OCI-LY1 (cell line): ENCODE measurements at regions not wholly inside any gene's neighbourhood (a gene's known extent, or its start where the extent isn't known, plus 50 kb on each side); places are given as distances from the start of the nearest gene placed in this dataset.

Experiments used
- H2AFZ ChIP-seq: fragments of 200-600 bp; sonication (generic), shearing (Covaris generic); 2 replicates; pipeline ENCODE4 v1.6.0; 2014; ENCODE audit warnings: antibody characterized with exemption, mild to moderate bottlenecking, low read length
- H3F3A ChIP-seq: fragments of 200-600 bp; sonication (generic), shearing (Covaris generic); 2 replicates; pipeline ENCODE4 v1.6.0; 2014; ENCODE audit warnings: mild to moderate bottlenecking, antibody characterized with exemption, low read length, moderate library complexity; ENCODE audit not compliant: insufficient read depth
- H3K27ac ChIP-seq: fragments of 200-600 bp; sonication (generic); 2 replicates; pipeline ENCODE4 v1.5.1; 2014; ENCODE audit warnings: low read length, mixed run types, mild to moderate bottlenecking, low read depth; ENCODE audit not compliant: poor library complexity, severe bottlenecking
- H3K27me3 ChIP-seq: fragments of 200-600 bp; sonication (generic); 2 replicates; pipeline ENCODE4 v1.6.0; 2014; ENCODE audit warnings: antibody characterized with exemption, mild to moderate bottlenecking, low read length, moderate library complexity; ENCODE audit not compliant: insufficient read depth
- H3K36me3 ChIP-seq: fragments of 200-600 bp; sonication (generic); 2 replicates; pipeline ENCODE4 v1.6.1; 2014; ENCODE audit warnings: mild to moderate bottlenecking, antibody characterized with exemption, low read length, moderate library complexity, mixed read lengths; ENCODE audit not compliant: insufficient read depth
- H3K4me1 ChIP-seq: fragments of 200-600 bp; sonication (generic); 2 replicates; pipeline ENCODE4 v1.5.1; 2014; ENCODE audit warnings: mild to moderate bottlenecking, low read length, moderate library complexity; ENCODE audit not compliant: insufficient read depth, severe bottlenecking
- H3K4me2 ChIP-seq: fragments of 200-600 bp; sonication (generic), shearing (Covaris generic); 2 replicates; pipeline ENCODE4 v1.6.1; 2014; ENCODE audit warnings: low read length
- H3K4me3 ChIP-seq: fragments of 200-600 bp; sonication (generic); 2 replicates; pipeline ENCODE4 v1.5.1; 2014; ENCODE audit warnings: low read length, low read depth, mild to moderate bottlenecking, mixed read lengths; ENCODE audit not compliant: poor library complexity, severe bottlenecking
- H3K79me2 ChIP-seq: fragments of 200-600 bp; shearing (Covaris generic); 2 replicates; pipeline ENCODE4 v1.6.1; 2016; ENCODE audit warnings: mixed run types, low read length, mixed read lengths; ENCODE audit not compliant: insufficient read depth
- H3K9ac ChIP-seq: fragments of 200-600 bp; sonication (generic), shearing (Covaris generic); 2 replicates; pipeline ENCODE4 v1.6.1; 2014; ENCODE audit warnings: mild to moderate bottlenecking, low read length, mixed read lengths
- H3K9me2 ChIP-seq: fragments of 200-600 bp; sonication (generic), shearing (Covaris generic); 2 replicates; pipeline ENCODE4 v1.6.1; 2014; ENCODE audit warnings: low read depth, mild to moderate bottlenecking, low read length, mixed read lengths
- H3K9me3 ChIP-seq: fragments of 200-600 bp; shearing (Covaris generic); 2 replicates; pipeline ENCODE4 v1.6.1; 2014; ENCODE audit warnings: low read length, mixed read lengths
- H4K20me1 ChIP-seq: fragments of 200-600 bp; sonication (generic), shearing (Covaris generic); 2 replicates; pipeline ENCODE4 v1.6.0; 2016; ENCODE audit warnings: mild to moderate bottlenecking, low read length; ENCODE audit not compliant: insufficient read depth
- EZH2 ChIP-seq: fragments of 200-600 bp; sonication (generic), shearing (Covaris generic); IDR thresholded peaks from 2 replicates; pipeline ENCODE4 v1.8.0; 2017; ENCODE audit warnings: borderline replicate concordance, mixed run types, mild to moderate bottlenecking, antibody characterized with exemption, low read length, moderate library complexity, mixed read lengths
- TF ChIP-seq, protein P1 (sequence below): fragments of 200-600 bp; sonication (generic), shearing (Covaris generic); IDR thresholded peaks from 2 replicates; pipeline ENCODE4 v1.5.1; 2017; ENCODE audit warnings: mild to moderate bottlenecking, antibody characterized with exemption, low read length, moderate library complexity, mixed read lengths

DNA sequence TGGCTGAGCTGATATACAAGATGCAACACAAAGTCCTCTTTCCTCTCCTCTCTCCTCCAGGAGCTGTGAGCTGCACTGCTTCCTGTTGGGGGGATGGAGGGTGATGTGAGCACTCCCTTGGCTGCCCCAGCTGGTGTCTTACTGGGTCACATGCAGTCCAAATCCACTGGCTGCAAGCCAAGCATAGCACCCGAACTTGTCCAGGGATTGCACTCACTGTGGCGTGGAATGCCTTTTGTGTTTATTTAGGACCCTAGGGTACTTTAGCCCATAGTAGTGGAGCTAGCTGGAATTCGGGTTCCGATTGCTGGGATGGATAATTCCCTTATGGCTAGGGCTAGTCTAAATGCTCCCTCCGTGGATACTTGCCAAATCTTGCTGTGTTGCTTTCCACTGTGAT, 424.9 kb upstream of the SYT1 start:
- Histone ChIP-seq H3K27me3 (no peaks in the 10 kb centered on the region), H3K4me3 (no peak overlapping the region), H3K27ac (no peak overlapping the region), H3K4me1 (no peaks in the 10 kb centered on the region), H3F3A (no peaks in the 10 kb centered on the region), H4K20me1 (no peaks in the 10 kb centered on the region), H3K9me3 (no peaks in the 10 kb centered on the region), H3K9me2 (no peaks in the 10 kb centered on the region), H3K4me2 (no peak overlapping the region), H3K79me2 (no peaks in the 10 kb centered on the region), H2AFZ (no peak overlapping the region), H3K9ac (no peak overlapping the region), H3K36me3 (no peaks in the 10 kb centered on the region)
- no peak for TF ChIP-seq EZH2
- TF ChIP-seq, protein P1, sequence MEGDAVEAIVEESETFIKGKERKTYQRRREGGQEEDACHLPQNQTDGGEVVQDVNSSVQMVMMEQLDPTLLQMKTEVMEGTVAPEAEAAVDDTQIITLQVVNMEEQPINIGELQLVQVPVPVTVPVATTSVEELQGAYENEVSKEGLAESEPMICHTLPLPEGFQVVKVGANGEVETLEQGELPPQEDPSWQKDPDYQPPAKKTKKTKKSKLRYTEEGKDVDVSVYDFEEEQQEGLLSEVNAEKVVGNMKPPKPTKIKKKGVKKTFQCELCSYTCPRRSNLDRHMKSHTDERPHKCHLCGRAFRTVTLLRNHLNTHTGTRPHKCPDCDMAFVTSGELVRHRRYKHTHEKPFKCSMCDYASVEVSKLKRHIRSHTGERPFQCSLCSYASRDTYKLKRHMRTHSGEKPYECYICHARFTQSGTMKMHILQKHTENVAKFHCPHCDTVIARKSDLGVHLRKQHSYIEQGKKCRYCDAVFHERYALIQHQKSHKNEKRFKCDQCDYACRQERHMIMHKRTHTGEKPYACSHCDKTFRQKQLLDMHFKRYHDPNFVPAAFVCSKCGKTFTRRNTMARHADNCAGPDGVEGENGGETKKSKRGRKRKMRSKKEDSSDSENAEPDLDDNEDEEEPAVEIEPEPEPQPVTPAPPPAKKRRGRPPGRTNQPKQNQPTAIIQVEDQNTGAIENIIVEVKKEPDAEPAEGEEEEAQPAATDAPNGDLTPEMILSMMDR, result no peak

DNA sequence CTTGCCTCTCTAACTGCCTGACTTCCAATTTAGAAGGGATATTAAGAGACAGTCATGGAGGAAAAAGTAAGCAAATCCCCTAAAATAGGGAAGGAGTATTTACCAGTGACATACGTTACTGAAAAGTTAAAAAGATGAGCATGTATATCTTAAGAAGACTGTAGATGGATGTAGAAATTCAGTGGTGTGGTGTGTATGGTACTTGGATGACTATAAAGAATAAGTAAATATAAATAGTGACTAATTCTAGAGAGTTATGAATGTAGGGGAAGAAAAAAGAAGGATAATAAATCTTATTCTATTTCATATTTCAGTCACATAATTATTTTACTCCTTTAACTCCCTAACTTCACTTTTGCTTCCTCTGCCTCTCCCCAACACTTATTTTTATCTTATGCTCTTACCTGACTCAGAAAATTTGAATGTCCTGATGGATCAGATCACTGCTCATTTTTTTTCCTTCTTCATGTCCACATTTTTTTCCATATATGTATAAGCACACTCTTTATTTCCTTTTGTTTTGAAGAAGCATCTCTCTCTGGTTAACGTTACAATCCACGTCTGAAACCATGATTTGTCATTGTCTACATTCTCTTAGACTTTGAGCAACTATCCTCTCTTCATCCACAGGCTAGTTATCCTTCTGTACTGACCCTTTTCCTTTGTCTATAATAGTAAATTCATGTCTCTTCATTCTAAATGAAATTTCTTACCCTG, 422.7 kb upstream of the SYT1 start:
- H3K4me3 ChIP-seq, result no peak overlapping the region
- no peak overlapping the region for H3K27ac ChIP-seq
- TF ChIP-seq, protein P1, result no peak
- TF ChIP-seq EZH2, result no peak
- H3F3A ChIP-seq, result no peaks in the 10 kb centered on the region
- H3K79me2 ChIP-seq, result no peaks in the 10 kb centered on the region
- no peaks in the 10 kb centered on the region for H3K9me2 ChIP-seq
- H4K20me1 ChIP-seq, result no peaks in the 10 kb centered on the region
- H3K36me3 ChIP-seq, result no peaks in the 10 kb centered on the region
- H3K9me3 ChIP-seq, result no peaks in the 10 kb centered on the region
- no peak overlapping the region for H3K4me2 ChIP-seq
- no peak overlapping the region for H2AFZ ChIP-seq
- H3K9ac ChIP-seq, result no peak overlapping the region
- H3K27me3 ChIP-seq, result no peaks in the 10 kb centered on the region
- no peaks in the 10 kb centered on the region for H3K4me1 ChIP-seq

DNA sequence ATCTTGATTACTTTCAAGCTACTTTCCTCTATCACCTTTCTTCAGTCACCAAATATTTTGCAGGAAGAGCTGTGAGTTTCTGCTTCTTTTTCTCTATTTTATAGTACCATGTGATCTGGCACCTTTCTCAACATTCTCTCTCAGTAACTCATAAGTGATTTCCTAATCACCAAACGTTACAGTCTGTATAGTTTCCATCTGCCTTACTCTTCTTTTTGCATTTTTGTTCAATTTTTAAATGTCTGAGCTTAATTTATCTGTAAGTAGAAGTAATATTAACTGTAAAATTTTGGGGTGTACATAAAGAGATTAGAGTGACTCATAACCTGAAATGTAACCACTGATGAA, 422.1 kb upstream of the SYT1 start:
- H3K4me1 ChIP-seq, result no peaks in the 10 kb centered on the region
- no peaks in the 10 kb centered on the region for H3K9me2 ChIP-seq
- H3K9me3 ChIP-seq, result no peaks in the 10 kb centered on the region
- no peaks in the 10 kb centered on the region for H3K27me3 ChIP-seq
- no peaks in the 10 kb centered on the region for H3K79me2 ChIP-seq
- H4K20me1 ChIP-seq, result no peaks in the 10 kb centered on the region
- no peak overlapping the region for H3K4me2 ChIP-seq
- no peak overlapping the region for H3K9ac ChIP-seq
- H3F3A ChIP-seq, result no peaks in the 10 kb centered on the region
- no peak overlapping the region for H3K4me3 ChIP-seq
- H2AFZ ChIP-seq, result no peak overlapping the region
- TF ChIP-seq, protein P1, result no peak
- TF ChIP-seq EZH2, result no peak
- no peaks in the 10 kb centered on the region for H3K36me3 ChIP-seq
- H3K27ac ChIP-seq, result no peak overlapping the region
